GM18517 (cell line): ENCODE measurements at regions not wholly inside any gene's neighbourhood (a gene's known extent, or its start where the extent isn't known, plus 50 kb on each side); places are given as distances from the start of the nearest gene placed in this dataset.
"Not testable (repeated sequence)": the region's sequence is repeated elsewhere in the genome, so short reads cannot be mapped to it uniquely, and the experiment has no call there.

Experiments
- ATAC-seq: cut with Tn5 transposase; IDR thresholded peaks from one replicate; pipeline ENCODE4 v1.9.1; 2021; ENCODE audit warnings: mild to moderate bottlenecking, moderate library complexity; ENCODE audit not compliant: unreplicated experiment

- no peak for ATAC-seq
Observed at GRCh38 chr5:166281433-166281832, 2010.0 kb upstream of the WWC1 start.

GRCh38 chr5:166282939-166283338, 2008.5 kb upstream of the WWC1 start:
- no peak for ATAC-seq

GRCh38 chr5:166285361-166285760, 2006.1 kb upstream of the WWC1 start:
- no peak for ATAC-seq

DNA sequence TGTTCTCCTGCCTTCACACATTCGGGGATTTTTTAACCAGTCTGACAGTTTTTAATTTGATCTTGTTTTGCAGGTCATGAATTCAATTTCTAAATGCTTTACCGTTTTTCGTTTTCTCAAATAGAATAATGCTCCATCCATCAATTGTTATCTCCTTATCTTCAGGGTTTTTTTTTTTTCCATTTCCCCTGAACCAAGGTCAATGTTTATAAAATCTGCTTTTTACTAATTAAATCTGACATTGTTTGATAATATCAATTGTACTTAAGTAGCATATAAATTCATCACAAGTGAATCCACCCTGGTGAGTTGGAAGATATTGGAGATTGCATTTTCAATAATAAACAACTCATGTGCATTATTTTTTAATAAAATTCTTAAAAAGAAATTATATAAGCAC, 2004.6 kb upstream of the WWC1 start:
- no peak for ATAC-seq

GRCh38 chr5:166287866-166288265, 2003.6 kb upstream of the WWC1 start:
- ATAC-seq: no peak

GRCh38 chr5:166291800-166292199, 1999.6 kb upstream of the WWC1 start:
- not testable (repeated sequence) for ATAC-seq

- ATAC-seq: no peak
Observed at GRCh38 chr5:166293892-166294291, 1997.6 kb upstream of the WWC1 start.

DNA sequence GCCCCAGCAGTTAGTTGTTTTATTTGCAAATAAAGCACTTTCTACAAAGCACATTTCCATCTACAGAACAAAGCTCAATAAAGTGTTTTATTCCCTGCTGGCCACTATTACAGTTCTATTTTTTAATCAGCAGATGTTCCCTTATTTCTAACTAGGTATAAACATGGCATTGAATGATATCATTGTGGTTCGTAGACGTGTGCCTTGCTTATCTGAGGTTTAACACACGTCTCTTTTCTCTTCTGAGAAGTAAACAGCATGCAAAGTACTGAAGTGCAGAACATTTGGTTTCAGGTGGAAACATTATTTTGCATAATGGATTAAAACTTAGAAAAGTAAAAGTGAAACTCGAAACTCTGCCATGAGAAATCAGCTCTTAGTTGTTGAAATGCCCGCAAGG, 1989.3 kb upstream of the WWC1 start:
- no peak for ATAC-seq

GRCh38 chr5:166317425-166317824, 1974.0 kb upstream of the WWC1 start:
- no peak for ATAC-seq

DNA sequence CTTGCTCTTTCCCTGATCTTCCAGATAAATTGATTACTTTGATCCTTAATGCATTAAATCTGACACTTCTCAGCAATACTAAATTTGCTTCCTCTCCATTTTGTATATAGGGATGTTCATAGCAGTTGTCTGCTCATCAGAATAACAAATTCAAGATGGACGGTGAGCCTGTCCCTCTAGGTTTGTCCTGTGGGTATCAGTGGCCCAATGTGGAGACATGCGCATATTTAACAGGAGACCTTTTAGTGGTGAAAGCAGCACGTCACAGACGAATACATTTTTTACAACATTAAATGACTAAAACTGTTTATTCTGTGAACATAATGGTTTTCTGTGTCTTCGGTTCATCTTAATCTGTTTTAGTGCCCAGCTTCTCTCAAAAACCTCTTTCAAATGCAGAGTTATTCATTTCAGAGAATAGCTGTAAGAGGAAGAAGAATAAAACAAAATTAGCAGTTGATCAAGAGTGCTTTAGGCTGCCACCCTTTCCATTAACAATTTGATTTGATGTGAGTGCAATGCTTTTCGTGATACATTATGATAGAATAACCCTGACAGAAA, 1970.4 kb upstream of the WWC1 start:
- ATAC-seq: no peak

GRCh38 chr5:166324372-166324771, 1967.1 kb upstream of the WWC1 start:
- ATAC-seq: no peak

- ATAC-seq: no peak
Observed at GRCh38 chr5:166329149-166329800, 1962.2 kb upstream of the WWC1 start.

DNA sequence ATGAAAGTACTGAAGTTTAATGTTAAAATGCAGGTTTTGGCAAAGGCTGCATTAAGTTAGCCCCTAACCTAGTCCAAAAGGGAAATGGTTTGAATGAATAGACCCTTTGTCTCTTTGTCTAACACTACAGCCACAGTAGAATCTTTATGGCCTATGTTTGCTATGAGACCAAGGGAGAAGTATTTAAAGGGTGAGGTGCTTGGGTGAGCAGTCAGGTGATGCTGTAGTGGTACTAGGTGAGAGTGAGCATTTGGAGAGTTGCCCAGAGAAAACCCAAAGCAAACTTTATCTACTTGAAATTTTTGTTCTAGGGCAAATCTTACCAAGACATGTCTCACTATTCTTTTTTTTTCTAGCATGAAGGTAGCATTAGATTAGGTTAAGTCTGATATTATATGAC, 1961.4 kb upstream of the WWC1 start:
- no peak for ATAC-seq

GRCh38 chr5:166331521-166331920, 1959.9 kb upstream of the WWC1 start:
- ATAC-seq: no peak

GRCh38 chr5:166338801-166339200, 1952.6 kb upstream of the WWC1 start:
- no peak for ATAC-seq

- ATAC-seq: no peak
Observed at GRCh38 chr5:166340039-166340438, 1951.4 kb upstream of the WWC1 start.

DNA sequence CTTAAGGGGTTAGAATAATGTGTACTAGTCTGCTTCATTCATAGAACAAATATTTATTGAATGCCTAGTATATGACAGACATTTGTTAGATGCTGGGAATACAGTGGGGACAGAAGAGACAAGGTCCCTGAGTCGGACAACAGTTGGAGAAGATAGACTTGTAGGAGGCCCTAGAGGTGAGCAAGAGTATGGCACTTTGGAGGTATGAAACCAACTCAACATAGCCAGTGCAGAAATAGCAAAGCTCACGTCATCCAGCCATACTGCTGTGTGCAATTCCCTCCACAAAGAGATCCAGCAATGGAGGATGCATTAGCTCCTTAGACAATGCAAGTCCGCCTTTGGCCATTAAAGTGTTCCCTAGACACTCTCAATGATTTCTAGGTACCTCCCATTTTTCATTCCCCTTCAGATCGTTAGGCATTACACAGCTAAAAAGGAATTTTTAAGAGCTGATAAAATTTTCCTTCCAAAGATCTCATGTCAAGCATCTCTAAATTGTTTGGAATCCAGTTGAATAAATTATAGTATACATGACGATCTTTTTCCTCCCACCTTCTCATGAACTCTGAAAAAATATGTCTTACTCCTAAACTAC, 1949.6 kb upstream of the WWC1 start:
- no peak for ATAC-seq

DNA sequence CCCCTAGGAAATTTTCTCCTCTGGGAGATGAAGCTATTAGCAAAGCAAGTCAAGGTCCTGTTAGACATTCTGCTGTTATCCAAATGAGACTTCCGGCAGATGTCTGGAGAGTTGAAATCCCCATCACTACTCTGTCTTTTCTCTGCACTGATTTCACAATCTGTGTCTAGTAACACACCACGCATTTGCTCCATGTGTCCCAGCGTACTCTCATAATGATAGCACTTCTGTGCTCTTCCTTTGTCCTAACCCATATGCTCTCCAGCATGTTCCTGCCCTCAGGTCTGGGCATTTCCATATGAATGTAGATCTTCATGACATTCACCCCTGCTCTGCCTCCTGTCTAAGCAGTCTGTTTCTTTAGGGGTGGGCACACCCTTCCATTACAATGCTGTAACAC, 1949.0 kb upstream of the WWC1 start:
- ATAC-seq: no peak

DNA sequence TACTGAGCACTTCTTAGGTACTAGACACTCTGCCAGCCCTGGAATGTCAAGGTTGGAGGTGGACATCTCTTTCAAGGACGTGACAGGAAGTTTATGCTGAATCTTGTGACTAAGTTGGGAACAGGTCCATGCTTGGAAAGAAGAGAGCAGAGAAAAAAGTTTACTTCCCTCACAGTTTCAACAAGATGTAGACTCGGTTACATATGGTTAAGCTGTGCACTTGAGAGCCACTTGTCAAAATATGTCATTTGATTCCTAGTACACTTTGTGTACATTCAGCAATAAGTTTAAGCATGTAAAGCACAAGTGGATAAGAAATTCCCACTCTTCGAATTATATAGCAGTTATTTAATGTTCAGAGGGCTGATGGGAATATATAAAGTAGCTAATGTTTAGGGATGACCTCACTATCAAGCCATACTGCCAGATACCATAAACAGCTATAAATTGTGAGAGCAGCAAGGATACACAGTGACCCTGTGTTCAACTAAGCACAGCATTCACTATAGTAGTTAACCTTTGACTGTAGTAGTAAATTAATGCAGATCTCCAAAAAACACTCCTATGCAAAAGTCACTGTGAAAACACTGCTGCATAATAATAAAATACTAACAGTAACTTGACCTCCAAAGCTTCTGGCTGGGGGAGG, 1944.6 kb upstream of the WWC1 start:
- no peak for ATAC-seq

GRCh38 chr5:166349046-166349445, 1942.4 kb upstream of the WWC1 start:
- no peak for ATAC-seq

GRCh38 chr5:166353580-166353979, 1937.9 kb upstream of the WWC1 start:
- no peak for ATAC-seq

DNA sequence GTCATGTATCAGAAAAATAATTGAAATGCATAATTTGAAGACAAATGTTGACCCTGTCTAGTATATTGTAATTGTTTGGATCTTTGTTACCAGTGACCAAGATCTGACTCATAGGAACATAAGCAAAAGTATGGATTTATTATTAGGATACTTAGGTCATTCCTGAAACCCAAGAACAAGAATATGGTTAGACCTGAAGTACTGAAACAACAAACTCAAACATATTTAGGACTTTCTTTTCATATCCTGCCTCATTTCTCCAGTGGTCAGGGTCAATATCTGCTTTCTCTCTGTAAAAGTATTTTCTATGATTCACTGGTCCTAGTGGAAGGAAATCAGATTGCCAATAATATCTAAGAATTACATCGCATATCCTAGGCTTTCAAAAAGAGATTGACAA, 1937.1 kb upstream of the WWC1 start:
- ATAC-seq: no peak
